ENCODE measurements at regions not wholly inside any gene's neighbourhood (a gene's known extent, or its start where the extent isn't known, plus 50 kb on each side); places are given as distances from the start of the nearest gene placed in this dataset.

GRCh38 chr13:83568019-83568418 is 314.3 kb downstream of the SLITRK1 start:
- Histone ChIP-seq H3K9me3 (ENCODE audit: control insufficient read depth, insufficient read depth, low read depth, low read length) (no peaks in the 10 kb centered on the region), H3K27ac (ENCODE audit: extremely low read depth, low read depth, low read length) (no peak overlapping the region), H3K36me3 (ENCODE audit: control insufficient read depth in 2 of 2, insufficient read depth in 1 of 2, low read length in 2 of 2) (no peaks in the 10 kb centered on the region), H3K4me1 (ENCODE audit: control insufficient read depth, insufficient read depth, low read length) (no peaks in the 10 kb centered on the region), H3K4me3 (ENCODE audit: low read depth, low read length) (no peak overlapping the region)
- CTCF ChIA-PET = interaction anchor here (0.6 kb wide), 1 partner anchor 241 kb away, joined by 3 read pairs; no protein-coding TSS in a partner anchor
- POLR2A ChIA-PET = no interaction called here
- TF ChIP-seq YY1 (tag by site-specific recombination; IDR thresholded peaks at IDR 0.05) (no peak), SP3 (tag by site-specific recombination; IDR thresholded peaks at IDR 0.05) (no peak), ZNF623 (tag by site-specific recombination; IDR thresholded peaks at IDR 0.05) (no peak), ZNF18 (tag by site-specific recombination; IDR thresholded peaks at IDR 0.05) (no peak), ZNF660 (tag by site-specific recombination; IDR thresholded peaks at IDR 0.05) (no peak), ZNF26 (tag by site-specific recombination; IDR thresholded peaks at IDR 0.05) (no peak), ZNF335 (tag by site-specific recombination; conservative IDR thresholded peaks at IDR 0.05) (no peak), ZNF830 (tag by site-specific recombination; IDR thresholded peaks at IDR 0.05; ENCODE audit: low read depth) (no peak), BCL11A (tag by site-specific recombination; IDR thresholded peaks at IDR 0.05; ENCODE audit: low read depth) (no peak), ZNF561 (tag by site-specific recombination; IDR thresholded peaks at IDR 0.05; ENCODE audit: borderline replicate concordance) (no peak), ZNF366 (tag by site-specific recombination; conservative IDR thresholded peaks at IDR 0.05) (no peak), ZNF449 (tag by site-specific recombination; IDR thresholded peaks at IDR 0.05) (no peak)

- Histone ChIP-seq H3K4me1 (ENCODE audit: control insufficient read depth, insufficient read depth, low read length) (no peaks in the 10 kb centered on the region), H3K27ac (ENCODE audit: extremely low read depth, low read depth, low read length) (no peak overlapping the region), H3K36me3 (ENCODE audit: control insufficient read depth in 2 of 2, insufficient read depth in 1 of 2, low read length in 2 of 2) (no peaks in the 10 kb centered on the region), H3K4me3 (ENCODE audit: low read depth, low read length) (no peak overlapping the region), H3K9me3 (ENCODE audit: control insufficient read depth, insufficient read depth, low read depth, low read length) (no peaks in the 10 kb centered on the region)
- TF ChIP-seq ZNF23 (tag by site-specific recombination; IDR thresholded peaks at IDR 0.05; ENCODE audit: borderline replicate concordance) (no peak), SALL2 (tag by site-specific recombination; IDR thresholded peaks at IDR 0.05; ENCODE audit: borderline replicate concordance) (no peak), ZNF610 (tag by site-specific recombination; IDR thresholded peaks at IDR 0.05; ENCODE audit: borderline replicate concordance) (no peak), PRDM4 (tag by site-specific recombination; IDR thresholded peaks at IDR 0.05) (no peak), ZNF214 (tag by site-specific recombination; IDR thresholded peaks at IDR 0.05; ENCODE audit: borderline replicate concordance) (no peak), GLI4 (tag by site-specific recombination; IDR thresholded peaks at IDR 0.05) (no peak), ZNF24 (tag by site-specific recombination; IDR thresholded peaks at IDR 0.05) (no peak), ZBTB21 (tag by site-specific recombination; IDR thresholded peaks at IDR 0.05) (no peak), ZNF341 (tag by site-specific recombination; IDR thresholded peaks at IDR 0.05; ENCODE audit: low read depth) (no peak), ZNF843 (tag by site-specific recombination; IDR thresholded peaks at IDR 0.05) (no peak), ZNF404 (tag by site-specific recombination; IDR thresholded peaks at IDR 0.05) (no peak), ZEB2 (tag by site-specific recombination; IDR thresholded peaks at IDR 0.05) (no peak)
- CTCF ChIA-PET = no interaction called here
- POLR2A ChIA-PET = no interaction called here
Observed at GRCh38 chr13:83563499-83563898, 318.8 kb downstream of the SLITRK1 start.
